D341Med (cell line): ENCODE measurements at regions not wholly inside any gene's neighbourhood (a gene's known extent, or its start where the extent isn't known, plus 50 kb on each side); places are given as distances from the start of the nearest gene placed in this dataset.
"Not testable (repeated sequence)": the region's sequence is repeated elsewhere in the genome, so short reads cannot be mapped to it uniquely, and the experiment has no call there.

Source experiments
- DNase-seq: peaks from one replicate; pipeline ENCODE4 v3.0.0; 2012; ENCODE audit warnings: low spot score

- no peak for DNase-seq
Observed at GRCh38 chr12:24507827-24508226, 441.1 kb downstream of the BCAT1 start.

DNA sequence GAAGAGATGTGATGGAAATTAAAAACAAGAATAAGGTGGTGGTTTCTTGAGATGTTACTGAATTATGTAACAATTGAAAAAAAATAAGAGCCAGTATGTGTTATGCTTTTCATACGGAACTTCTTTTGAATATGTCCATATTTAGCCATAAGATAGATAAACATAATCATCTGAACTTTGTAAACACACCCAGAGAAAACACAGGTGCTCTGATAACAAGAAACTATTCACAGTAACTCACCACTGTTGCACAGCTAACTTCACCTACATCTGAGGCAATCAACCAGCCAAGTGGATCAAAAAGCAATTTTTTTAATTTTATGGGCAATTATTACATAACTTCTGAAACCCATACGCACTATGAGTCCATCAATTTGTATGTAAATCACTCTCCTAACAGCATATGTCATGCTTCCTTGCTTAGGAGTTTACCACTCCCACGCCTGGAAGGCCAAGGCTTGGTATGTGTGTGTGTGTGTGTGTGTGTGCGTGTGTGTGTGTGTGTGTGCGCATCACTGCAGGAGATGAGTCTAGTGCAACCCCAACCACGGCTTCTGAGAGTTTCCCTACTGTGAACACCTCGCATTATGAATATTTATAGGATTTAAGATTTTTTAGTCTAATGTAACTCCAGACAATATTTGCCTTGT is 443.4 kb downstream of the BCAT1 start:
- no peak for DNase-seq

DNA sequence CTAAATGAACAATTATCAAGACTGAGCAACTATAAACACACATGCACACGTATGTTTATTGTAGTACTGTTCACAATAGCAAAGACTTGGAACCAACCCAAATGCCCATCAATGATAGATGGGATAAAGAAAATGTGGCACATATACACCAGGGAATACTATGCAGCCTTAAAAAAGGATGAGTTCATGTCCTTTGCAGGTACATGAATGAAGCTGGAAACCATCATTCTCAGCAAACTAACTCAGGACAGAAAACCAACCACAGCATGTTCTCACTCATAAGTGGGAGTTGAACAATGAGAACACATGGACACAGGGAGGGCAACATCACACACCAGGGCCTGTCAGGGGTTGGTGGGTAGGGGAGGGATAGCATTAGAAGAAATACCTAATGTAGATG is 445.4 kb downstream of the BCAT1 start:
- not testable (repeated sequence) for DNase-seq

DNA sequence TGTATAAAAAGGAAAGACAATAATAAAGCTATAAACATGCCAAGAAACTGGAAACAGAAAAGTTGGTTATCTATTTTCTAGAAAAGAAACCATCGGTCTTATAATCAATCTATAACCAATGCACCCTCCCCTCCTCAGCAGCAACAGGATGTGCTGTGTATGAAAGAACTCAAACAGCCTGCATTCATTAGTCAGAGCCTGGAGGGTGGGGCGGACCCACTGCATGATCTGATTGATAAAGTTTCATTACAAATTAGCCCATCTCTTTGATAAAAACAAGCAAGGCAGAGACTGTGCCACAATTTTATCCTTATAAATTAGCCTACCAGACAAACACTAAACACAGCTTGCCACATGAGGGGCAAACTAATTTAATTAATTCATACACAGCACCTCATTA is 448.1 kb downstream of the BCAT1 start:
- DNase-seq, result no peak

GRCh38 chr12:24500421-24500820 is 448.5 kb downstream of the BCAT1 start:
- DNase-seq, result no peak

- no peak for DNase-seq
Observed at GRCh38 chr12:24499151-24500146, 449.5 kb downstream of the BCAT1 start.

- DNase-seq, result no peak
Observed at GRCh38 chr12:24496755-24497154, 452.1 kb downstream of the BCAT1 start.

GRCh38 chr12:24494401-24494800 is 454.5 kb downstream of the BCAT1 start:
- no peak for DNase-seq

- DNase-seq, result no peak
Observed at GRCh38 chr12:24491968-24492367, 456.9 kb downstream of the BCAT1 start.

DNA sequence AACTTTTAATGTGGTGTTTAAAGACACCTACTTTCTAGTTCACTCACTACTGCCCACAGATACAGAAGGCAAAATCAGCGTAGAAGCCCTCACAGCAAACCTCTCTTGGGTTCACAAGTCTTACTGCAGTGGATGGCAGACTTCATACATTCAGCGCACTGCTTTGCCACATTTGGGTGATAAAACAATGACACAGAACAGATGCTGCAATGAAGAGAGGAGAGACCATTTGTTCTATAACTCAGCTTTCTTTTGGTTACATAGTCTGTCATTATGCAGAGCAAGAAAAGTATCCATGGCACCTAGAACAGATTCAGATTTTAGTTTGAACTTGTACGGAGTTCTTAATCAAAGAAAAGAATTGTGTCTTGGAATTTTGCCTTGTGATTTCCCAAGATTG is 459.0 kb downstream of the BCAT1 start:
- DNase-seq, result no peak

- DNase-seq, result no peak
Observed at GRCh38 chr12:24488906-24489619, 459.8 kb downstream of the BCAT1 start.

DNA sequence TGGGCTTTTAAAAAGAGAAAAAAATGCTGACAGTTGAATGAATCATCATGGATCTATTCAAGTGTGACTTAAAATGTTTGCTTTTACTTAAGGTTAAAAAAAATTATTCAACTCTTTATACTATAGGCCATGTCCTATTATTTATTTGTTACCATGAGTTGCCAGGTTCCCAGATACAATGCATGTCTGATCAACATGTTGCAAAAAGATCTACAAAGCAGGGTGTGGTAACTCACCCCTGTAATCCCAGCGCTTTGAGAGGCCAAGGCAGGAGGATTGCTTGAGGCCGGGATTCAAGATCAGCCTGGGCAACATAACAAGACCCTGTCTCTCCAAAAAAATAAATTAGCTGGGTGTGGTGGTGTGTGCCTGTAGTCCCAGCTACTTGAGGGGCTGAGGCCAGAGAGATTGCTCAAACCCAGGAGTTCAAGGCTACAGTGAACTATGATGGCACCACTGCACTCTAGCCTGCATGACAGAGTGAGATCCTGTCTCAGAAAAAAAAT is 460.8 kb downstream of the BCAT1 start:
- DNase-seq, result no peak

DNA sequence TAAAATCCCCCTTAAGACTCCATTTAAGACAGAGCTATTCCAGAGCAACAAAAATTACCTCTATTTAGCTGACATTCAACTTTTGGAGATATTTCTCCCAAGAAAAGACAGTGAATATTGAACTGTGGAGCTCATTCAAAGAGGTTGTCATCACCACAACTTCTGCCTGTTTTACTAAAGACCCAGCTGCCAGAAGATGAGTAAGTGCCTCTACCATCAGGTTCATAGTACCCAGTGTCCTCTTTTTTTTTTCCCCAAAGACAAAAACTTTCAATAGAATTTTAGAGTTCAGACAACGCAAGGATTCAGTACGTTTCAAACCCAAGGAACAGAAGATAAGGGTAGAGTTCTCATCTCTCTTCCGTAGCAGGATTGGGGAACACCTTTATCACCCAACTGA is 461.3 kb downstream of the BCAT1 start:
- DNase-seq, result no peak

GRCh38 chr12:24483732-24484131 is 465.2 kb downstream of the BCAT1 start:
- no peak for DNase-seq

DNA sequence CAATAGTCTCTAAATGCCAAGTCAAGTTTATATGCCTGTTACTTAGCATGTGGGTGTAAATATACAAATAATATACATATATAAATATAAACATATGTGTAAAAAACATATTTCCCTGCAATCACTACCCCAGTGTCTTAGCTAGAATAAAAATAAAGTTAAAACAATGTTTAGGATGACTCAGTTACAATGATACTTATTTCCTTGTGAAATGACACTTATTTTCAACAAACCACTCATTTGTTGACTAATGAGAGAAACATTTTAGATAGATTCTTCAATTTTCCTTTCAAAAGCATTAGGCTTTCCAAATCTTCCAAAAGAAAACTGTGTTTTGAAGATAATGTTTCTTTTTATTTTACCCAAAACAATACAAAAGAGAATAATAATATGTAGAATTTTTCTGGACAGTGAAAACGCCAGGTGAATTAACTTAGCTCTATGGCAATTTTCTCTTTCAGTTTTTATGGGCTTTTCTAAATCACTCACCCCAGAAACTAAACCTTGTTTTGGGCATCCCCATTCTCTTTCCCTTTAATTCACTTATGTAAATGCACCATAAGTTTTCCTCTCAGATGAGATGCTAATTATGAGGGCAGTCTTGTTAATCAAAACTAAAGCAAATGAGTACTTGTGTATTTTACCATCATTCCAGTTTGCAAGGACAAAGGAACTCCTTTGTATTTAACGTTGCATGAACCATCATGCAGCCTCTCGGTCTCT is 465.9 kb downstream of the BCAT1 start:
- no peak for DNase-seq

- no peak for DNase-seq
Observed at GRCh38 chr12:24482044-24482443, 466.9 kb downstream of the BCAT1 start.

DNA sequence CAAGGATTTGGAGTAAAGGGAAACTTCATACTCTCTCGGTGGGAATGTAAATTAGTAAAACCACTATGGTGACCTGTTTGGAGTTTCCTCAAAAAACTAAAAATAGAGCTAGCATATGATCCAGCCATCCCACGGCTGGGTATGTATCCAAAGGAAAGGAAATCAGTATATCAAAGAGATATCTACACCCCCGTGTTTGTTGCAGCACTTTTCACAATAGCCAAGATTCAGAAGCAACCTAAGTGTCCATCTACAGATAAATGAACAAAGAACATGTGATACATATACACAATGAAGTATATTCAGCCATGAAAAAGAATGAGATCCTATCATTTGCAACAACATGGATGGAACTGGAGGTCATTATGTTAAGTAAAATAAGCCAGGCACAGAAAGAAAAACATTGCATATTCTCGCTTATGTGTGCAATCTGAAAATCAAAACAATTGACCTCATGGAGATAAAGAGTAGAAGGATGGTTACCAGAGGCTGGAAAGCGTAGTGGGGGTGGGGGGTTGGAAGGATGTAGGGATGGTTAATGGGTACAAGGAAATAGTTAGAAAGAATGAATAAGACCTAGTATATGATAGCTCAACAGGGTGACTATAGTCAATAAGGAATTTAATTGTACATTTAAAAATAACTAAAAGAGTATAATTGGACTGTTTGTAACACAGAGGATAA is 468.0 kb downstream of the BCAT1 start:
- DNase-seq, result no peak

GRCh38 chr12:24479131-24479530 is 469.8 kb downstream of the BCAT1 start:
- DNase-seq, result no peak

DNA sequence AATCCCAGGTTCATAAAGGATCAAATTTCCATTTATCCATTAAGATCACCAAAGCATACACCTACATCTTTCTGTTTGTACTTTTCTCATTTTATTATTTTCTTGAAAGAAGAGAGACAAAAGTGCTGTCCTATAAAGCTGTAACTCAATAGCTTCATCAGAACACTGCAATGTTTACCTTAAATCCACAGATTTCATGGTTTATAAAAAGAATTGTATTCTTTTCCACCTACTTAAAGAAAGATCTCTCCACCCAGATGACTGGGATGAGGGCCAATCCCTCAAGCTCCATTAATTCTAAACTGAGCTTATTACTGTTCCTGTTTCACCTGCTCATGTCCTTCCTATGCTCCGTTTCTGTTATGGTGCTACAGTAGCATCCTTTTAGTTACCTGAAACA is 470.6 kb downstream of the BCAT1 start:
- no peak for DNase-seq

DNA sequence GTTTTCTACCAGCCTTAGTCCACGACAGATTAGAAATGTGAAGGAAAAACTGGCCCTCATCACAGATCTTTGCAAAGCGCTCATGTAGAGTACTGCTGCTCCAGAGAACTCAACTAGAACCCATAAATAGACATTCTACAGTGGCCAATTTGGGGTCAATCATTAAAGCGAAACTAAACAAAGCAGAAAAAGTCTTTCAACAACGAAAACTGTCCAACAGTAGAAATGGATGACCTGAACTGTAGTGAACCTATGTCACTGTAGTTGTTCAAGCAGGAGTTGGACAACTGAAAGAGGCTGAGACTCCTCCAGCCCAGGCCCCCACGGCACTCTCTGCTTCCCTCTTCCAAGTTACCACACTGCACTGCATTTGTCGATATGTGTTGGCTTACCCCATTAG is 472.6 kb downstream of the BCAT1 start:
- DNase-seq, result no peak

DNA sequence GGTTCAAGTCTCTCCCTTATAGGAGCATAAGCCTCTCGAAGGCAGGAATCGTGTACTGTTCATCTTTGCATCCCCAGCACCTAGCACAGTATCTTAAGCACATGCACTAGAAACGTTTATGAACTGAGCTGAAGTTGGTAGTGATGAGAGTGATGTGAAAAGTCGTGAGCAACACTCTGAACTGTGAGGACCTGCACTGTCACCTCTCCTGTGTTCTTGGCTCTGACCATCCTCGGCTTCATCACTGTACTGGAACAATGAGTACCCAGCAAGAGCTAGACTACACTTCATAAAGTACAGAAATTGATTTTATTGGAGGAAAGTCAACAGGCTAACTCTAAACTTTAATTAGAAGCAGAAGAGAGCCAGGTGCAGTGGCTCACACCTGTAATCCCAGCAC is 473.6 kb downstream of the BCAT1 start:
- DNase-seq, result no peak
